Retinal pigment epithelial cell (primary cell): ENCODE measurements at regions not wholly inside any gene's neighbourhood (a gene's known extent, or its start where the extent isn't known, plus 50 kb on each side); places are given as distances from the start of the nearest gene placed in this dataset.
"Not testable (repeated sequence)": the region's sequence is repeated elsewhere in the genome, so short reads cannot be mapped to it uniquely, and the experiment has no call there.

Experiments
- DNase-seq: peaks from one replicate; pipeline ENCODE4 v3.0.0-alpha.2; 2010; ENCODE audit warnings: low read depth
- H3K4me3 ChIP-seq: 2 replicates; pipeline ENCODE4 v1.5.1; 2011; ENCODE audit warnings: mild to moderate bottlenecking, low read length, control low read depth, moderate library complexity
- TF ChIP-seq, protein P1 (sequence below): conservative IDR thresholded peaks from 2 replicates; pipeline ENCODE4 v1.5.1; 2011; ENCODE audit warnings: low read depth, low read length, control low read depth, inconsistent platforms

DNA sequence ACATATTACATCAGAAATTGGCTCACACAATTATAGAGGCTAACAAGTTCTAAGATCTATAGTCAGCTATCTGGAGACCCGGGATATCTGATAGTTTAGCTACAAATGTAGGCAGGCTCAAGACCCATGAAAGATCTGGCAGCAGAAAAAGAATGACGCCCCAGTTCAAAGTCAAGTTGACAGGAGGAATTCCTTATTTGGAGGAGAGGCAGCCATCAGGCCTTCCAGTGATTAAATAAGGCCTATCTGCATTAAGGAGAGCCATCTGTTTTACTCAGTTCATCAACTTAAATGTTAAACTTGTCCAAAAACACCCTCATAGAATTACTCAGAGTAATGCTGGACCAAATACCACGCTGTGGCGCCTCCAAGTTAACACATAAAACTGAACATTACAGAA is 1402.6 kb downstream of the FAM181B start:
- TF ChIP-seq, protein P1, sequence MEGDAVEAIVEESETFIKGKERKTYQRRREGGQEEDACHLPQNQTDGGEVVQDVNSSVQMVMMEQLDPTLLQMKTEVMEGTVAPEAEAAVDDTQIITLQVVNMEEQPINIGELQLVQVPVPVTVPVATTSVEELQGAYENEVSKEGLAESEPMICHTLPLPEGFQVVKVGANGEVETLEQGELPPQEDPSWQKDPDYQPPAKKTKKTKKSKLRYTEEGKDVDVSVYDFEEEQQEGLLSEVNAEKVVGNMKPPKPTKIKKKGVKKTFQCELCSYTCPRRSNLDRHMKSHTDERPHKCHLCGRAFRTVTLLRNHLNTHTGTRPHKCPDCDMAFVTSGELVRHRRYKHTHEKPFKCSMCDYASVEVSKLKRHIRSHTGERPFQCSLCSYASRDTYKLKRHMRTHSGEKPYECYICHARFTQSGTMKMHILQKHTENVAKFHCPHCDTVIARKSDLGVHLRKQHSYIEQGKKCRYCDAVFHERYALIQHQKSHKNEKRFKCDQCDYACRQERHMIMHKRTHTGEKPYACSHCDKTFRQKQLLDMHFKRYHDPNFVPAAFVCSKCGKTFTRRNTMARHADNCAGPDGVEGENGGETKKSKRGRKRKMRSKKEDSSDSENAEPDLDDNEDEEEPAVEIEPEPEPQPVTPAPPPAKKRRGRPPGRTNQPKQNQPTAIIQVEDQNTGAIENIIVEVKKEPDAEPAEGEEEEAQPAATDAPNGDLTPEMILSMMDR, result no peak
- no peak for DNase-seq
- H3K4me3 ChIP-seq, result no peak overlapping the region

- TF ChIP-seq, protein P1, result no peak
- no peak overlapping the region for H3K4me3 ChIP-seq
- DNase-seq, result no peak
Observed at GRCh38 chr11:81303038-81303664, 1430.5 kb downstream of the FAM181B start.

DNA sequence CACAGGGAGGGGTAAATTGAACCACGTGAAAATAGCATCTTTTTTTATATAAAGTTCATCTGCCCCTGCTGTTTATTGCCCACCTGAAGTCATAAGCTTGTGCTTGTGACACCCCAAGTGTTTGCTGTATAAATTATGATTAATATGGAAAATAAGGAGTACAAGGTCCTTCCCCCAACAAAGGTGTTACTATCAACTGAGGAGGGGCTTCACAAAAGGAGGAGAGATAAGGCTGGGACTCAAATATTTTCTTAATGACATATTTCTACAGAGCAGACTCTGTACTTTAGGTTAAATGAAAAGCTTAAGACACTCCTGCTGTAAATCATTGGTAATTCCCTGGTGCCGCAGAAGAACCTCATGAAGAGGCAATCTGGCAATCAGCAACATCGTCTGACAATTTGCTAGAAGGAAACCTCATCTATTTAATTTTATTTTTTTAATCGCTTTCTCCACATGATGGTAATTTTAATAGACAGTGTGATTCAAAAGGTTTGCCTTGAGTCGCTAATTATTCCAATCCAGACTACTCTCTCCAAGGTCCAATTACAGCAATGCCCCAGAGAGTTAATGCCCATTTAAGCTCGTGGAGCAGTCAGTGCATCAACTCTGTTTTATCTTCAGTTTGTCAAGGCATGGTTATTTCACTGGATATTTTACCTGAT is 1432.4 kb downstream of the FAM181B start:
- DNase-seq, result no peak
- no peak overlapping the region for H3K4me3 ChIP-seq
- TF ChIP-seq, protein P1, result no peak

DNA sequence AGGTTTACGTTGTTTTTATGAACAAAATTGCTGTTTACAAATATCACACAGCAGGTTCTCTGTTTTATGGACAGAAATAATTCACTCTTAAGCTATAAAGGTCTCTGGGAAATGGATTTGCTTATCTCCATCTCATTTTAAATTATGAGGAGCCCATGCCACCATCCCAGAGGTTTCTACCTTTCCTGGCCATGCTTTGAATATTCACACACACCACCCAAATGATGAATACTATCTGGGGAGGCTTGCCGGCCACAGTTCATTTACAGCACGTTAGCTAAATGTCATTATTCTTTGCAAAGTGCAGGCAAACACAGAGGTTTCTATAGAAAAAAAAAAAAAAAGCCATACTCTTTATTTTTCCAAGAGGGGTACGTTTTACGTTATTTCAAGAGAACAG is 1446.7 kb downstream of the FAM181B start:
- TF ChIP-seq, protein P1, result no peak
- no peak for DNase-seq
- H3K4me3 ChIP-seq, result no peak overlapping the region

GRCh38 chr11:81286550-81286949 is 1447.1 kb downstream of the FAM181B start:
- TF ChIP-seq, protein P1, result no peak
- no peak overlapping the region for H3K4me3 ChIP-seq
- DNase-seq, result no peak

- not testable (repeated sequence) for DNase-seq, H3K4me3 ChIP-seq
Observed at GRCh38 chr11:81280228-81280627, 1453.4 kb downstream of the FAM181B start.

DNA sequence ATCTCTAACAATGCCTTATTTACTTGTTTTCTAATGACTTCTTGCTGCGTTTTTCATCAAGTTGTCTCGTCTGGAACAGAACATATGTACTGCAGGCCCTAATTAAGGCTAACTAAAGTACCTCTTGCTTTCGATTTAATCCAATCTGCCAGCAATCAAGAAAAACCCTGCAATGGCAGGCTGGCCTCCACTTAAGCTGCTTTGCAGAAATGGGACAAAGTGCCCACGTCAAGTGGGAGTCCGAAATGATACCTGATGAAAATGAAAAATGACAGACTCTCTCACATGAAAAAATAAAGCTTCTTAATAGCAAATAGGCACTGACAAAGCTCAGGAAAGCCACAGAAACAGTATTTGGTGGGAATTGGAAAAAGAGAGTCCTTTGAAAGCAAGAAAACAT is 1454.7 kb downstream of the FAM181B start:
- TF ChIP-seq, protein P1, result no peak
- peak; percentile 96 for DNase-seq
- H3K4me3 ChIP-seq, result no peak overlapping the region

DNA sequence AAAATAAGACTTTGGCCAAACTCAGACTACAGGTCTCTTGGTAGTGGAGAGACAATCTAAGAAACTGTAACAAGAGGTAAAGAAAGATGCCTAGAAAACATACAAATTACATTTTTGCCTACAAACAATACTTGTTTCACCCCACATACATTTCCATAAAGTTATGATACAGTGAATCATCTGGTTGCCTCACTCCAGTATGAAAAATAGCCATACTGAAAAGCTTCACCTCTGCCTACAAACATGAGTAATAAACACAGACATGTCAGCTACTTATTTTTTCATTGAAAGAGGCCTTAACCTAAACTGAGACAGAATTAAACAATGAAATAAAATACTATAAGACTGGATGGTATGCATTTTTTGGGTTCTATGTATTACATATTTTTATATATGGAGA is 1463.0 kb downstream of the FAM181B start:
- TF ChIP-seq, protein P1, result no peak
- no peak for DNase-seq

More for the DNA sequence above, 1463.0 kb downstream of the FAM181B start:
- H3K4me3 ChIP-seq, result no peak overlapping the region
